Astrocyte of the hippocampus (primary cell): ENCODE measurements at regions not wholly inside any gene's neighbourhood (a gene's known extent, or its start where the extent isn't known, plus 50 kb on each side); places are given as distances from the start of the nearest gene placed in this dataset.

Experiments
- DNase-seq: peaks from one replicate; pipeline ENCODE4 v3.0.0; 2011; ENCODE audit warnings: low read depth, low spot score

DNA sequence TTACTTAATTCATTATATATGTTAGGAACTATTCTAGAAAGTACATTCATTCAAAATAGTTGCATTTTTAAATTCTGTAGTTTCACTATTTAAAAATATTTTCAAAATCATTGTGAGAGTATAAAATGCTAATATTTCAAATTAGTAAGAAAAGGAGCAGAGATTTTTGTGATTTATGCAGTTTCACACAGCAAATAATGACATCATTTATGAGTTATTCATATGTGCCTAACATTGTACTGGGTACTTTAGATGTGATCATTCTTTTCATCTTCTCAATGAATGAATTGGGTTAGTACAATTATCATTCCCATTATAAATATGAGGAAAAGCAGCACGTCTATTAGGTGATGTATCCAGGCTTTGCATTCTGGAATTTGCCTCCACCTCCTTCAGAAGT, 1451.0 kb upstream of the IGFBP7 start:
- no peak for DNase-seq

GRCh38 chr4:58560736-58561135, 1450.6 kb upstream of the IGFBP7 start:
- DNase-seq = no peak

DNA sequence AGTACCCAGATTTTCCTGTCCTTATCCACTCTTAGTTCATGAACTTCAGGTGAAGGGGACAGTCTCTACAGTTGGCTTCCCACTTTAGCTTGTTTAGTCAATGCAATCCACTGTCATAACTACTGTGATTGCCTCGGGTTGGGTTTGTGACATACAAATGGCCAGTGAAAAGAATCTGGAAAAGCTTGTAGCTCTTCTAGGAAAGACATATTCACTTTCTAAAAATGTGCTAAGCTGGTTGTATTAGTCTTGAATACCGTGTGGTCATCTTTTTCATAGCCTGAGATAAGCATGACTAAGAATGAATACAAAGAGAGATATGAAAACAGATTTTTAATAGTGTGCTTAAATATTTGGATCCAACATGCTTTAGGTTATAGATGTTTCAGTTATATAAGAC, 1443.5 kb upstream of the IGFBP7 start:
- no peak for DNase-seq

DNA sequence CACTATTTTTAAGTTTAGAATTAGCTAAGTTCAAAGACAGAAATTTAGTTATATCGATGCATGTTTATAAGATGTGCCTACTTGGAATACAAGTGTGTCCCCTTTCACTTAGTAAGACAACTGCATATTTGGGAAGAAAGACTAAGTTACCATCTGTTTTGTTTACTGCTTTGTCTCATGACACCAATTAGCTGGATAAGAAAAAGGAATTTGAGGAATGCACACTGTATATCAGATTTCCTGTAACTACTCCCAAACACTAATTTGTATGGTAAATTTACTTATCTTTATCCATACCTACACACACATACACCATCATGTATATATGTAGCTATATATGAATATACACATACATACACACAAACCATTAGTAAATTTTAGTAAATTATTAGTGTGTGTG, 1442.8 kb upstream of the IGFBP7 start:
- DNase-seq = no peak

DNA sequence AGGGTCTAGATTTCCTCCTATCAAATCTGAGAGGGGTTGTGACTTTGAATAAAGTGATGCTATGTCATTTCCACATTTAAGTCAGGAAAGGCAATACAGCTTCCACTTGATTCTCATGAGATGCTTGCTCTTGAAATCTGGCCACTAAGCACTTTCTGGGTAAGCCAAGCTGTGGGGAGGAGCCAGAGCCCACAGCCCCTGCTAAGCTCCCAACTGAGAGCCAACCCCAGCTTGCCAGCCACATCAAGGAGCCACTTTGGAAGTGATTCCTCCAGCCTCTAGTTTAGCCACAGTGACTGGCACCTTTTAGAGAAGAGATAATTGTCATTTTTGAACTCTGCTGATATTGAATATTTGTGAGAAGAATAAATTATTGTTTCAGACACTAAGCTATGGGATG, 1441.5 kb upstream of the IGFBP7 start:
- no peak for DNase-seq

GRCh38 chr4:58543465-58543864, 1433.3 kb upstream of the IGFBP7 start:
- no peak for DNase-seq

GRCh38 chr4:58541926-58542325, 1431.7 kb upstream of the IGFBP7 start:
- DNase-seq = no peak

- no peak for DNase-seq
These were observed 1412.7 kb upstream of the IGFBP7 start for GRCh38 chr4:58522765-58523382.

GRCh38 chr4:58515226-58515625, 1405.0 kb upstream of the IGFBP7 start:
- no peak for DNase-seq

DNA sequence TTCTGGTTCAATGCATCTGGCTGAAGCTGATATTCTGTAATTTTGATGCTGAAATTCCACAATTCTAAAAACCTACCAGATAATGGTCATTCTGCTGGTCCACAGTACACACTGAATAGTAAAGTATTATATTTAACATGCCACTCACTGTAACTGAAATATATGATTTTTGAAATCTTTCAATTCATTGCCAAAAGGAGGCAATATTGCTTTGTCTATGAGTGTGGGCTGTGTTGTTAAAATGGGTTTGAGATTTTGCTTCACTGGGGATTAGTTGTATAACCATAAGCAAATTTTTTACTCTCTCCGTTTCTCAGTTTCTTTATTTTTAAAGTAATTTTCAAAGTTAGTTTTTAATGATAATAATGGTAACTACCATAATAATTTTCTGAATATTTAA, 1404.1 kb upstream of the IGFBP7 start:
- no peak for DNase-seq

GRCh38 chr4:58510652-58511051, 1400.5 kb upstream of the IGFBP7 start:
- no peak for DNase-seq

GRCh38 chr4:58507079-58507478, 1396.9 kb upstream of the IGFBP7 start:
- DNase-seq = no peak

GRCh38 chr4:58502839-58503238, 1392.7 kb upstream of the IGFBP7 start:
- no peak for DNase-seq

GRCh38 chr4:58499182-58499581, 1389.0 kb upstream of the IGFBP7 start:
- DNase-seq = no peak

- DNase-seq = no peak
These were observed 1381.4 kb upstream of the IGFBP7 start for GRCh38 chr4:58491620-58492019.

- no peak for DNase-seq
These were observed 1367.8 kb upstream of the IGFBP7 start for GRCh38 chr4:58477950-58478349.

GRCh38 chr4:58477513-58477912, 1367.3 kb upstream of the IGFBP7 start:
- DNase-seq = no peak

GRCh38 chr4:58475097-58475496, 1364.9 kb upstream of the IGFBP7 start:
- DNase-seq = no peak

DNA sequence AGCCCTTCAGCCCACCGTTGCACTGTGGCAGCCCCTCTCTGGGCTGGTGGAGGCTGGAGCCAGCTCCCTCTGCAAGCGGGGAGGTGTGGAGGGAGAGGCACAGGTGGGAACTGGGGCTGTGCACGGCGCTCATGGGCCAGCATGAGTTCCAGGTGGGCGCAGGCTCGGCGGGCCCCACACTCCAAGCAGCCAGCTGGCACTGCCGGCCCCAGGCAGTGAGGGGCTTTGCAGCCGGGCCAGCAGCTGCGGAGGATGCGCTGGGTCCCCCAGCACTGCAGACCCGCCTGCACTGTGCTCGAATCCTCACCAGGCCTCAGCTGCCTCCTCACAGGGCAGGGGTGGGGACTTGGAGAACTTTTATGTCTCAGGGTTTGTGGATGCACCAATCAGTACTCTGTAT, 1354.8 kb upstream of the IGFBP7 start:
- DNase-seq = no peak

DNA sequence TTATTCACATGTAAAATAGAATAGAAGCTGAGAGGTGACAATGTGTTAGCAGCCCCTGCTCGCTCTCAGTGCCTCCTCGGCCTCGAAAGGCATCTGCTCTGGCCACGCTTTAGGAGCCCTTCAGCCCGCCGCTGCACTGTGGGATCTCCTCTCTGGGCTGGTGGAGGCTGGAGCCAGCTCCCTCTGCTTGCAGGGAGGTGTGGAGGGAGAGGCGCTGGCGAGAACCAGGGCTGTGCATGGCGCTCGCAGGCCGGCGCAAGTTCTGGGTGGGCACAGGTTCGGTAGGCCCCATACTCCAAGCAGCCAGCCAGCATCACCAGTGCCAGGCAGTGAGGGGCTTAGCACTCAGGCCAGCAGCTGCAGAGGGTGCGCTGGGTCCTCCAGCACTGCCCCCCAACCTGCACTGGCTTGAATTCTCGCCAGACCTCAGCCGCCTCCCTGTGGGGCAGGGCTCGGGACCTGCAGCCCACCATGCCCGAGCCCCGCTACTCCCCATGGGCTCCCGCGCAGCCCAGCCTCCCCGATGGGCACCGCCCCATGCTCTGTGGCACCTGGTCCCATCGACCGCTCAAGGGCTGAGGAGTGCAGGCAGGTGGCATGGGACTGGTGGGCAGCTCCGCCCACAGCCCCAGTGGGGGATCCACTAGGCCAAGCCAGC, 1346.7 kb upstream of the IGFBP7 start:
- no peak for DNase-seq

- no peak for DNase-seq
These were observed 1343.8 kb upstream of the IGFBP7 start for GRCh38 chr4:58453956-58454355.

- no peak for DNase-seq
These were observed 1341.5 kb upstream of the IGFBP7 start for GRCh38 chr4:58451707-58452106.

- DNase-seq = no peak
These were observed 1325.7 kb upstream of the IGFBP7 start for GRCh38 chr4:58435871-58436270.

GRCh38 chr4:58413849-58414248, 1303.7 kb upstream of the IGFBP7 start:
- no peak for DNase-seq
